IMR-90 (cell line): ENCODE measurements at regions not wholly inside any gene's neighbourhood (a gene's known extent, or its start where the extent isn't known, plus 50 kb on each side); places are given as distances from the start of the nearest gene placed in this dataset.

Experiments
- ATAC-seq: fragments of 200-7000 bp; cut with Tn5 transposase; 2 replicates; pipeline ENCODE4 v1.9.1; 2020; ENCODE audit warnings: low read depth, mild to moderate bottlenecking, moderate library complexity
- BruUV-seq: library from RNA; stranded (reverse); fragments of 400-500 nt; replicated peaks from 2 replicates; lab custom pipeline; 2021; lab: Mats Ljungman, UMichigan
- CTCF ChIA-PET: fragments of 300-600 bp; formaldehyde crosslinking; extraction: SDS; loops from one replicate; lab custom pipeline; 2021; ENCODE audit warnings: antibody characterized with exemption; lab: Yijun Ruan, JAX
- POLR2A ChIA-PET: fragments of 300-600 bp; sonication (Branson Sonifier 250); formaldehyde crosslinking; loops from one replicate; lab custom pipeline; 2022; ENCODE audit warnings: antibody characterized with exemption; ENCODE audit not compliant: unreplicated experiment; lab: Charles Lee
- DNase-seq: peaks from one replicate; pipeline ENCODE4 v3.0.0; 2013
- H2AFZ ChIP-seq: replicated peaks from 2 replicates; pipeline ENCODE3; 2013; ENCODE audit warnings: low read length, mild to moderate bottlenecking; ENCODE audit not compliant: poor library complexity
- H2AK5ac ChIP-seq: 2 replicates; pipeline ENCODE4 v1.6.1; 2013; ENCODE audit warnings: low read depth, low read length, inconsistent platforms
- H2AK9ac ChIP-seq: replicated peaks from 2 replicates; pipeline ENCODE3; 2013; ENCODE audit warnings: mild to moderate bottlenecking, low read depth, low read length, moderate library complexity; ENCODE audit not compliant: poor library complexity
- H2BK120ac ChIP-seq: 2 replicates; pipeline ENCODE4 v1.6.1; 2013; ENCODE audit warnings: low read depth, low read length, inconsistent platforms
- H2BK15ac ChIP-seq: 3 replicates; pipeline ENCODE4 v1.6.1; 2013; ENCODE audit warnings: low read depth, low read length, inconsistent platforms
- H2BK20ac ChIP-seq: 2 replicates; pipeline ENCODE4 v1.6.1; 2013; ENCODE audit warnings: low read depth, mild to moderate bottlenecking, inconsistent platforms, low read length, moderate library complexity
- H2BK5ac ChIP-seq: 2 replicates; pipeline ENCODE4 v1.6.1; 2013; ENCODE audit warnings: mild to moderate bottlenecking, low read depth, low read length, inconsistent platforms; ENCODE audit not compliant: poor library complexity, severe bottlenecking
- H3K14ac ChIP-seq: replicated peaks from 2 replicates; pipeline ENCODE4 v1.6.1; 2013; ENCODE audit warnings: low read depth, low read length, inconsistent platforms
- H3K18ac ChIP-seq: 2 replicates; pipeline ENCODE4 v1.6.1; 2013; ENCODE audit warnings: low read depth, low read length, control low read depth
- H3K23ac ChIP-seq: 2 replicates; pipeline ENCODE4 v1.6.1; 2013; ENCODE audit warnings: low read depth, low read length, inconsistent platforms
- H3K27ac ChIP-seq: 2 replicates; pipeline ENCODE4 v1.5.1; 2013; ENCODE audit warnings: mild to moderate bottlenecking, control low read depth, low read length; ENCODE audit not compliant: insufficient read depth
- H3K27me3 ChIP-seq: 2 replicates; pipeline ENCODE4 v1.6.1; 2013; ENCODE audit warnings: low read length; ENCODE audit not compliant: control insufficient read depth, insufficient read depth
- H3K36me3 ChIP-seq: 2 replicates; pipeline ENCODE4 v1.6.1; 2013; ENCODE audit warnings: low read length, mixed read lengths; ENCODE audit not compliant: control insufficient read depth, insufficient read depth
- H3K4ac ChIP-seq: 2 replicates; pipeline ENCODE4 v1.6.1; 2013; ENCODE audit warnings: low read depth, low read length, inconsistent platforms
- H3K4me1 ChIP-seq: 2 replicates; pipeline ENCODE4 v1.6.1; 2013; ENCODE audit warnings: low read length, mixed read lengths; ENCODE audit not compliant: control insufficient read depth, insufficient read depth
- H3K4me2 ChIP-seq: 2 replicates; pipeline ENCODE4 v1.6.1; 2013; ENCODE audit warnings: low read depth, mild to moderate bottlenecking, control low read depth, low read length, moderate library complexity
- H3K4me3 ChIP-seq: 2 replicates; pipeline ENCODE4 v1.5.1; 2013; ENCODE audit warnings: low read depth, mild to moderate bottlenecking, control low read depth, low read length, moderate library complexity; ENCODE audit not compliant: insufficient read depth
- H3K56ac ChIP-seq: 2 replicates; pipeline ENCODE4 v1.6.1; 2013; ENCODE audit warnings: low read length, inconsistent platforms; ENCODE audit not compliant: insufficient read depth; ENCODE audit errors: extremely low read depth
- H3K79me1 ChIP-seq, 2 experiments: 2 replicates each; pipeline ENCODE4 v1.6.1; 2013; ENCODE audit warnings: low read length in 2 of 2, inconsistent platforms in 1 of 2, low read depth in 1 of 2
- H3K9ac ChIP-seq: 2 replicates; pipeline ENCODE4 v1.6.1; 2013; ENCODE audit warnings: low read depth, low read length, control low read depth
- H3K9me1 ChIP-seq: 2 replicates; pipeline ENCODE4 v1.6.1; 2013; ENCODE audit warnings: low read length, inconsistent platforms; ENCODE audit not compliant: insufficient read depth
- H3K9me3 ChIP-seq: 2 replicates; pipeline ENCODE4 v1.6.1; 2013; ENCODE audit warnings: low read length; ENCODE audit not compliant: control insufficient read depth, insufficient read depth
- H4K20me1 ChIP-seq: 2 replicates; pipeline ENCODE4 v1.6.1; 2013; ENCODE audit warnings: low read length, inconsistent platforms; ENCODE audit not compliant: insufficient read depth
- H4K5ac ChIP-seq: 2 replicates; pipeline ENCODE4 v1.6.1; 2013; ENCODE audit warnings: mild to moderate bottlenecking, low read depth, low read length, control low read depth
- H4K8ac ChIP-seq, 2 experiments: 2 replicates each; pipeline ENCODE4 v1.6.1; 2013; ENCODE audit warnings: low read depth in 2 of 2, low read length in 2 of 2, control low read depth in 1 of 2, inconsistent platforms in 1 of 2
- H4K91ac ChIP-seq: 2 replicates; pipeline ENCODE4 v1.6.1; 2013; ENCODE audit warnings: low read depth, low read length, inconsistent platforms; ENCODE audit not compliant: insufficient read depth
- BHLHE40 ChIP-seq: fragments of 150-350 bp; IDR thresholded peaks from 2 replicates; pipeline ENCODE4 v1.6.1; 2016; ENCODE audit warnings: mild to moderate bottlenecking, low read depth, low read length
- CEBPB ChIP-seq: IDR thresholded peaks from 2 replicates; pipeline ENCODE4 v1.6.1; 2012; ENCODE audit warnings: low read depth, low read length, improper control_type of control experiment
- CHD1 ChIP-seq: IDR thresholded peaks from 2 replicates; pipeline ENCODE4 v1.6.1; 2012; ENCODE audit warnings: low read depth, low read length, improper control_type of control experiment
- CTCF ChIP-seq: conservative IDR thresholded peaks from 2 replicates; pipeline ENCODE4 v1.5.1; 2012; ENCODE audit warnings: mild to moderate bottlenecking, low read depth, low read length, improper control_type of control experiment
- ELK1 ChIP-seq: fragments of 150-350 bp; IDR thresholded peaks from 2 replicates; pipeline ENCODE4 v1.6.1; 2016; ENCODE audit warnings: low read depth, mild to moderate bottlenecking, low read length, moderate library complexity, borderline replicate concordance
- FOS ChIP-seq: fragments of 150-350 bp; IDR thresholded peaks from 2 replicates; pipeline ENCODE4 v1.6.1; 2016; ENCODE audit warnings: low read depth, low read length
- MAFK ChIP-seq: IDR thresholded peaks from 2 replicates; pipeline ENCODE4 v1.6.1; 2012; ENCODE audit warnings: low read depth, low read length, improper control_type of control experiment
- MXI1 ChIP-seq: IDR thresholded peaks from 2 replicates; pipeline ENCODE4 v1.6.1; 2012; ENCODE audit warnings: low read depth, mild to moderate bottlenecking, low read length, moderate library complexity, borderline replicate concordance
- NFE2L2 ChIP-seq: fragments of 150-350 bp; IDR thresholded peaks from 2 replicates; pipeline ENCODE4 v1.6.1; 2016; ENCODE audit warnings: low read depth, mild to moderate bottlenecking, low read length
- POLR2A ChIP-seq: IDR thresholded peaks from 2 replicates; pipeline ENCODE4 v1.6.1; 2012; ENCODE audit warnings: mild to moderate bottlenecking, low read depth, low read length
- RCOR1 ChIP-seq: IDR thresholded peaks from 2 replicates; pipeline ENCODE4 v1.6.1; 2012; ENCODE audit warnings: mild to moderate bottlenecking, low read length, improper control_type of control experiment; ENCODE audit not compliant: insufficient replicate concordance
- RFX5 ChIP-seq: IDR thresholded peaks from 2 replicates; pipeline ENCODE4 v1.8.0; 2012; ENCODE audit warnings: low read depth, mild to moderate bottlenecking, low read length, moderate library complexity
- SMC3 ChIP-seq: fragments of 150-350 bp; IDR thresholded peaks from 2 replicates; pipeline ENCODE4 v1.6.1; 2016; ENCODE audit warnings: low read depth, mild to moderate bottlenecking, antibody characterized with exemption, low read length, moderate library complexity
- USF2 ChIP-seq: fragments of 150-350 bp; IDR thresholded peaks from 2 replicates; pipeline ENCODE4 v1.6.1; 2017; ENCODE audit warnings: mild to moderate bottlenecking, antibody characterized with exemption, low read length, low read depth
- WGBS, 2 experiments: methylation state at CpG; one replicate each; pipeline versions ENCODE4 v1.1.5 to v1.1.7; 2013; ENCODE audit warnings: missing lambda C conversion rate in 2 of 2; ENCODE audit not compliant: insufficient read length in 1 of 2; ENCODE audit errors: extremely low coverage in 2 of 2; 5-methylcytosine and 5-hydroxymethylcytosine counted together
- dilution Hi-C: fragments of 300-500 bp; cut with HindIII; formaldehyde crosslinking; loops from one replicate; pipeline ENCODE4 v1.14.3; 2018; ENCODE audit warnings: low sequenced_read_pairs; ENCODE audit not compliant: unreplicated experiment
- in situ Hi-C: fragments of 300-500 bp; cut with MboI; formaldehyde crosslinking; loops from 3 replicates; pipeline ENCODE4 v1.14.3; 2019; ENCODE audit warnings: low sequenced_read_pairs, inconsistent platforms, mixed read lengths
- intact Hi-C: fragments of 100-400 bp; cut with micrococcal nuclease; formaldehyde crosslinking; loops from 2 replicates; pipeline ENCODE4 v1.10.0; 2022

- Histone ChIP-seq H3K18ac (no peak overlapping the region), H2BK120ac (0 out of 2 replicates have a peak overlapping the region, but pooled peaks have one; percentile 4), H2BK5ac (no peak overlapping the region), H3K36me3 (no peaks in the 10 kb centered on the region), H3K14ac (no peak overlapping the region; the same call in 1 of the 2 replicates), H3K56ac (no peak overlapping the region), H2AFZ (no peak overlapping the region), H2BK15ac (no peak overlapping the region), H4K8ac (no peak overlapping the region), H3K79me1 (no peaks in the 10 kb centered on the region), H2AK5ac (peak overlapping the region; percentile 78), H3K27me3 (peaks cover 5% of the 10 kb centered on the region), H4K20me1 (no peaks in the 10 kb centered on the region), H2AK9ac (no peak overlapping the region), H3K9me1 (peaks cover 4% of the 10 kb centered on the region; the same call in 1 of the 2 replicates), H3K9ac (no peak overlapping the region), H3K4me2 (no peak overlapping the region), H3K27ac (no peak overlapping the region), H4K5ac (no peak overlapping the region), H4K91ac (no peak overlapping the region), H3K4me1 (peaks cover 16% of the 10 kb centered on the region), H3K4me3 (no peak overlapping the region), H3K4ac (no peak overlapping the region), H3K9me3 (no peaks in the 10 kb centered on the region), H3K23ac (peak overlapping the region; percentile 40; the same call in 1 of the 2 replicates), H2BK20ac (0 out of 2 replicates have a peak overlapping the region, but pooled peaks have one; percentile 28)
- 69% methylated on average over 3 of the region's 11 CpGs; no CpG with 5 or more reads in 1 of the 2 experiments for WGBS, 2 experiments
- in situ Hi-C loops (loop anchor here (10.0 kb wide), 2 partner anchors 301 to 381 kb away; partner anchors contain the start of gene RBPJ), dilution Hi-C loops (no loop called here), intact Hi-C loops (loop anchor here (5.0 to 10.0 kb wide), 2 partner anchors 149 to 701 kb away; no protein-coding TSS in a partner anchor)
- no peak for ATAC-seq
- BruUV-seq: no TSS peak
- ChIA-PET POLR2A (no interaction called here), CTCF (interaction anchor here (1.9 kb wide), 1 partner anchor 36 kb away, joined by 7 read pairs; no protein-coding TSS in a partner anchor)
- DNase-seq: no peak
- TF ChIP-seq SMC3 (no peak), USF2 (no peak), CEBPB (no peak), POLR2A (no peak), NFE2L2 (no peak), RFX5 (no peak), CTCF (no peak), CHD1 (no peak), FOS (no peak), BHLHE40 (no peak), ELK1 (no peak), MXI1 (no peak), RCOR1 (no peak), MAFK (no peak)
These were observed 109.4 kb downstream of the SMIM20 start for GRCh38 chr4:26023203-26023972.
